RWPE2 (cell line): ENCODE measurements at regions not wholly inside any gene's neighbourhood (a gene's known extent, or its start where the extent isn't known, plus 50 kb on each side); places are given as distances from the start of the nearest gene placed in this dataset.

Experiments used
- ATAC-seq: fragments of 200-7000 bp; cut with Tn5 transposase; 3 replicates; pipeline ENCODE4 v1.9.1; 2021; ENCODE audit warnings: low read depth
- DNase-seq: peaks from one replicate; pipeline ENCODE4 v3.0.0-alpha.2; 2020; ENCODE audit warnings: low spot score
- H3K27ac ChIP-seq: fragments of 450-650 bp; 2 replicates; pipeline ENCODE4 v1.5.1; 2017; ENCODE audit warnings: mild to moderate bottlenecking; ENCODE audit not compliant: poor library complexity, severe bottlenecking
- H3K27me3 ChIP-seq: fragments of 250-450 bp; sonication (Bioruptor Pico); 2 replicates; pipeline ENCODE4 v1.5.1; 2021; ENCODE audit warnings: mild to moderate bottlenecking, moderate library complexity; ENCODE audit not compliant: insufficient read depth, poor library complexity, severe bottlenecking
- H3K36me3 ChIP-seq: fragments of 250-450 bp; sonication (Bioruptor Pico); 2 replicates; pipeline ENCODE4 v1.5.1; 2020; ENCODE audit warnings: low read depth, mild to moderate bottlenecking, moderate library complexity
- H3K4me1 ChIP-seq: fragments of 250-450 bp; sonication (Bioruptor Pico); 2 replicates; pipeline ENCODE4 v1.5.1; 2021; ENCODE audit warnings: mild to moderate bottlenecking, moderate library complexity; ENCODE audit not compliant: insufficient read depth, poor library complexity, severe bottlenecking
- H3K4me3 ChIP-seq: fragments of 250-450 bp; sonication (Bioruptor Pico); 2 replicates; pipeline ENCODE4 v1.5.1; 2021; ENCODE audit warnings: mild to moderate bottlenecking, moderate library complexity; ENCODE audit not compliant: severe bottlenecking
- H3K9me3 ChIP-seq: fragments of 250-450 bp; sonication (Bioruptor Pico); 2 replicates; pipeline ENCODE4 v1.5.1; 2021; ENCODE audit warnings: mild to moderate bottlenecking, moderate library complexity; ENCODE audit not compliant: severe bottlenecking
- TF ChIP-seq, protein P1 (sequence below): fragments of 450-650 bp; IDR thresholded peaks from one replicate; pipeline ENCODE4 v1.5.1; 2017; ENCODE audit warnings: mild to moderate bottlenecking, moderate library complexity; ENCODE audit not compliant: poor library complexity, severe bottlenecking

DNA sequence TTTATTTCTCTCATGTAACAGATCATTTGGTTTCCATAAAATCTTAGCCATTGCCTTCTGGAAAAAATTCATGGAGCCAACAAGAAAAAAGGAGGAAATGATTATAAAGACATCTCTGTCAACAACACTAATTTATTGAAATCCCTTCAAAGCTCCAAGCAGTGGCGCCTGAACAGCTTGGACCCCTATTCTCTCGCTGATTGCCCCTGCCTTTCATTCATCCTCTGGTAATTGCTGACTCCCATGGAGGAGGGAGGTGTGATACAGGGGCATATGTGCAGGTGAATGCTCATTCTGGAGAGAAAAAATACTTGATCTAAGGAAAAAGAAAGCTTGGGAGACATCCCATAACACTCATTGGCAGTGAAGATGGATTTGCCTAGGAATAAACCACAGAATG is 345.5 kb downstream of the FGFR2 start:
- Histone ChIP-seq H3K9me3 (no peaks in the 10 kb centered on the region), H3K27me3 (no peaks in the 10 kb centered on the region), H3K4me1 (no peaks in the 10 kb centered on the region), H3K27ac (no peak overlapping the region), H3K4me3 (no peak overlapping the region), H3K36me3 (no peaks in the 10 kb centered on the region)
- DNase-seq (no peak), ATAC-seq (no peak)
- TF ChIP-seq, protein P1, sequence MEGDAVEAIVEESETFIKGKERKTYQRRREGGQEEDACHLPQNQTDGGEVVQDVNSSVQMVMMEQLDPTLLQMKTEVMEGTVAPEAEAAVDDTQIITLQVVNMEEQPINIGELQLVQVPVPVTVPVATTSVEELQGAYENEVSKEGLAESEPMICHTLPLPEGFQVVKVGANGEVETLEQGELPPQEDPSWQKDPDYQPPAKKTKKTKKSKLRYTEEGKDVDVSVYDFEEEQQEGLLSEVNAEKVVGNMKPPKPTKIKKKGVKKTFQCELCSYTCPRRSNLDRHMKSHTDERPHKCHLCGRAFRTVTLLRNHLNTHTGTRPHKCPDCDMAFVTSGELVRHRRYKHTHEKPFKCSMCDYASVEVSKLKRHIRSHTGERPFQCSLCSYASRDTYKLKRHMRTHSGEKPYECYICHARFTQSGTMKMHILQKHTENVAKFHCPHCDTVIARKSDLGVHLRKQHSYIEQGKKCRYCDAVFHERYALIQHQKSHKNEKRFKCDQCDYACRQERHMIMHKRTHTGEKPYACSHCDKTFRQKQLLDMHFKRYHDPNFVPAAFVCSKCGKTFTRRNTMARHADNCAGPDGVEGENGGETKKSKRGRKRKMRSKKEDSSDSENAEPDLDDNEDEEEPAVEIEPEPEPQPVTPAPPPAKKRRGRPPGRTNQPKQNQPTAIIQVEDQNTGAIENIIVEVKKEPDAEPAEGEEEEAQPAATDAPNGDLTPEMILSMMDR, result no peak

DNA sequence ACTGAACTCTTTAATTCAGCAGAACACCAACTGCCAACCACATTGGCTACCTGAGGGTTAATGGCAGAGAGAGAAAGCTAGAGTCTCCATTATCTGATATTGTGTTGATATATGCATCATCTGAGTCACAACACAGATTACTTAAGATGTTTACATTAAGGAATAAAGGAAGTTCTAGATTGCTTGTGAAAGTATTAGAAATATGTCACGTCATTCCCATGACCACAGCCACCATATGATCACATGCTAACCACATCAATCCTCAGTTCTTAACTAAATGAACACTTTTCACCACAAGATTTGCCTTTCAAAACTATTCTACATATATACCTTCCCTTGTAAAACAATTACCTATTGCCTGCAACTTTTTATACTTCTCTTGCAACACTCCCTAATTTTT is 337.9 kb downstream of the FGFR2 start:
- H3K4me1 ChIP-seq, result peaks cover 8% of the 10 kb centered on the region
- ATAC-seq (peak; percentile 80), DNase-seq (no peak)
- no peaks in the 10 kb centered on the region for H3K9me3 ChIP-seq
- no peaks in the 10 kb centered on the region for H3K27me3 ChIP-seq
- no peak overlapping the region for H3K4me3 ChIP-seq
- H3K27ac ChIP-seq, result no peak overlapping the region
- TF ChIP-seq, protein P1, result no peak
- H3K36me3 ChIP-seq, result no peaks in the 10 kb centered on the region

DNA sequence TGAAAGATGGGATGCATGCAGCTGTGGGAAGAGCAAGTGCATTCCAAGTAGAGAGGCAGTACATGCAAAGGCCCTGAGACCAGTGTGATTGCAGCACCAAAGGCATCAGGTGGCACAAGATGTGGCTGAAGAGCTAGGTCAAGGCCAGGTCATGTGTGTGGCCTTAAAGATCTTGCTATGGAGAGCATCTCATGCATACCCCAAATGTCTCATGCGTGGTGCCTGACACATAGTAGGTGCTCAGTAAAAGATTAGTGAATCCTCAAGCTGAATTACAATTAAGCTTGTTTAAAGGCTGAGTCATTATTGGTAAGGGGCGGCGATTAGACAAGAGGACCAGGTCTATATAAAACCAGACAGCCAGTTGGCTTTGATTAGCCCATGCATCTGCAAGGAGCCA is 336.6 kb downstream of the FGFR2 start:
- Histone ChIP-seq H3K36me3 (no peaks in the 10 kb centered on the region), H3K4me1 (peaks cover 8% of the 10 kb centered on the region), H3K27me3 (no peaks in the 10 kb centered on the region), H3K9me3 (no peaks in the 10 kb centered on the region), H3K4me3 (no peak overlapping the region), H3K27ac (no peak overlapping the region)
- TF ChIP-seq, protein P1, result no peak
- ATAC-seq, result no peak
- no peak for DNase-seq

DNA sequence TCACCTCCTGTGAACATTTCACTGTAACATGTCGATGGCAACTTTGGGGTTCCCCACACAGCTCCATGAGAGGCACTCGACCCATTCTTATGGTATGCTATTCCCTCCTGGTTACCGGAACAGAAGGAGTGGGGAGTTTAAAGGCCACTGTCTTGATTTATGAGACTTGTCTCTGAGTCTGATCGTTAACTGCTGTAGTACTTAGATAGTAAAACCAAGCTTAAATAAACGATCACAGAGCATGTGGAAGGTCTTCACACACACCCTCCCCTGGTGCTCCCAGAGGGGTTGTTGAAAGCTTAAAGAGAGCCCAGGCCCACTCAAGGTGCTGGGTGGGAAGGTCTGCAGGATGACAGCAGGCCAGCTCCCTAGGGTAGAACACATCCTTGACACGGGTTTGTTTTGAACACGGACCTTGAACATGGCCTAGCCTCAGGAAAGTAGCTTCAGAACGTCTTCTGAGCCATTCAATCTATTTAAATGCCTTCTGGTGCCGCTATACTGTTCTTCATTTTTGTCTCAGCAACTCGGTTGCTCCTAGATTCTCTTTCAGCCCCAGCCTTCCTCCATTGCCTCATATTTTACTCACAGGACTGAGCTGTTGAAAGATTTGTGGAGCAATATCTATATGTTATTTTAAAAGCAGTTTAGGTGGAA is 335.3 kb downstream of the FGFR2 start:
- TF ChIP-seq, protein P1, result no peak
- no peaks in the 10 kb centered on the region for H3K9me3 ChIP-seq
- ATAC-seq, result no peak
- no peaks in the 10 kb centered on the region for H3K36me3 ChIP-seq
- peaks cover 8% of the 10 kb centered on the region for H3K4me1 ChIP-seq
- no peak overlapping the region for H3K27ac ChIP-seq
- H3K4me3 ChIP-seq, result no peak overlapping the region
- DNase-seq, result no peak
- H3K27me3 ChIP-seq, result no peaks in the 10 kb centered on the region

DNA sequence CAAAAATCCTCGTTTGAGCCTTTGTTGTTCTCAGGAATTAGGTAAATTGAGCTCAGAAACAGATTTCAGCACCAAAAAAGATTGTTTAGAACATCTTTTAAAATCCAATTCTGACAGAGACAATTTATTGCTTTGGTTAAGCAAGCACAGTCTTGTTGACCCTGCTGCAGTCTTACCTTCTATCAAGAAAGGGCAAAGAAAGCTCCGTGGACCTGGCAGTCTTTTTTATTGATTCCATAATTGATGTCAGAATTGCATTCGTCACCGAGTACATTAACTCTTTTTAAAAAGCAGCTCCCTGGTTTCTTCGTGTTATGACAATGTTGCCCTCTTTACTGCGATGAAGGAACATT is 334.8 kb downstream of the FGFR2 start:
- Histone ChIP-seq H3K9me3 (no peaks in the 10 kb centered on the region), H3K27ac (no peak overlapping the region), H3K27me3 (no peaks in the 10 kb centered on the region), H3K4me1 (peaks cover 8% of the 10 kb centered on the region), H3K4me3 (no peak overlapping the region), H3K36me3 (no peaks in the 10 kb centered on the region)
- ATAC-seq (no peak), DNase-seq (no peak)
- TF ChIP-seq, protein P1, result no peak
